Vagina (tissue), 2 donors: ENCODE measurements at regions not wholly inside any gene's neighbourhood (a gene's known extent, or its start where the extent isn't known, plus 50 kb on each side); places are given as distances from the start of the nearest gene placed in this dataset.

ENCODE experiments used
- CTCF ChIP-seq, 3 experiments: fragments of 450-650 bp in 2 of 3; fragments of 200-600 bp in 1 of 3; sonication (generic) in 1 of 3; IDR thresholded peaks; one replicate each; pipeline ENCODE4 v1.5.1; 2017 to 2019; ENCODE audit warnings: antibody characterized with exemption in 3 of 3, mild to moderate bottlenecking in 2 of 3, moderate library complexity in 2 of 3
- POLR2A ChIP-seq, 2 donors: fragments of 450-650 bp; IDR thresholded peaks; one replicate each; pipeline ENCODE4 v1.6.1; 2017; ENCODE audit warnings: antibody characterized with exemption in 2 of 2, mild to moderate bottlenecking in 2 of 2, moderate library complexity in 2 of 2

DNA sequence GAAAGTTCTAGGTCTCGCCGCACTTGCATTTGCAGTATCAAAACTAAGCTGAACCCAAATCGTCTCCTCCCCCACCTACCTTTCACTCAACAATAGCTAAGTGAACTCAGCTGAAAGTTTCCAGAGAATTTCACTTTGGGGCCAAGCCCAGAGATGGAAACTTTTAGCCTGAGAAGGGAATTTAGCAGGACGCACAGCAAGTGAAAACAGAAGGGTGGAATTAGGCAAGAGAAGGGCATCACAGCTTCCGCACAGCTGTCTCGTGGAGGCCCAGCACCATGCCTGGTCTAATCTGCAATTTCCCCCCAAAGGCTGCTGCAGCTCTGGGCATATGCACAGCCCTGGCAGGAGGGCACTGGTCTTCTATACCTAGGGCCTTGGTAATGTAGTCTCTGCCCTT lies 262.0 kb downstream of the TNS1 start:
- TF ChIP-seq CTCF (IDR thresholded peaks at IDR 0.05) (no peak), POLR2A (IDR thresholded peaks at IDR 0.05) (no peak)
